HCT116 (cell line): ENCODE measurements at regions not wholly inside any gene's neighbourhood (a gene's known extent, or its start where the extent isn't known, plus 50 kb on each side); places are given as distances from the start of the nearest gene placed in this dataset.

Experiments
- CTCF ChIP-seq, 3 experiments: fragments of 200-600 bp in 1 of 3; sonication (generic) in 1 of 3; IDR thresholded peaks in 2 of 3; conservative IDR thresholded peaks in 1 of 3; 2 replicates each; pipeline ENCODE4 v1.5.1; 2012 to 2017; ENCODE audit warnings: low read depth in 2 of 3, low read length in 2 of 3, antibody characterized with exemption in 1 of 3, borderline replicate concordance in 1 of 3, control low read depth in 1 of 3, mild to moderate bottlenecking in 1 of 3, mixed read lengths in 1 of 3, mixed run types in 1 of 3, moderate library complexity in 1 of 3; ENCODE audit not compliant: insufficient read depth in 1 of 3
- POLR2A ChIP-seq: IDR thresholded peaks from 2 replicates; pipeline ENCODE4 v1.7.0; 2011; ENCODE audit warnings: borderline replicate concordance; ENCODE audit not compliant: insufficient read depth, insufficient read length; ENCODE audit errors: extremely low read depth
- YY1 ChIP-seq: IDR thresholded peaks from 2 replicates; pipeline ENCODE4 v1.6.1; 2011; ENCODE audit warnings: low read length, low read depth, moderate library complexity, mild to moderate bottlenecking; ENCODE audit not compliant: insufficient replicate concordance; ENCODE audit errors: extremely low read depth

- TF ChIP-seq YY1 (no peak), POLR2A (no peak), CTCF (IDR thresholded peaks at IDR 0.05 in 2 of 3, conservative IDR thresholded peaks at IDR 0.05 in 1 of 3; ENCODE audit: borderline replicate concordance in 1 of 3, insufficient read depth in 1 of 3, low read depth in 2 of 3, low read length in 2 of 3) (no peak)
These were observed 173.0 kb upstream of the TARS1 start for GRCh38 chr5:33267801-33268200.
